Keratinocyte (primary cell): ENCODE measurements at regions not wholly inside any gene's neighbourhood (a gene's known extent, or its start where the extent isn't known, plus 50 kb on each side); places are given as distances from the start of the nearest gene placed in this dataset.

Experiments used
- DNase-seq: peaks from one replicate; pipeline ENCODE4 v3.0.0-alpha.2; 2011; ENCODE audit warnings: low read depth, missing footprints, low spot score
- FAIRE-seq: peaks from 2 replicates; lab custom pipeline; 2011; peaks lifted over from hg19 to GRCh38; lab: Jason Lieb, UNC
- H2AFZ ChIP-seq: 2 replicates; pipeline ENCODE4 v1.6.0; 2012; ENCODE audit warnings: low read length, control low read depth, inconsistent platforms; ENCODE audit not compliant: control insufficient read depth
- H3K27ac ChIP-seq: 2 replicates; pipeline ENCODE4 v1.5.1; 2011; ENCODE audit warnings: low read length; ENCODE audit not compliant: control insufficient read depth, insufficient read depth
- H3K27me3 ChIP-seq: 3 replicates; pipeline ENCODE4 v1.6.0; 2011; ENCODE audit warnings: low read length; ENCODE audit not compliant: control insufficient read depth, insufficient read depth; ENCODE audit errors: extremely low read depth
- H3K36me3 ChIP-seq, 2 experiments: 2 replicates in 1 of 2; 3 replicates in 1 of 2; pipeline ENCODE4 v1.5.1; 2011; ENCODE audit warnings: low read length in 2 of 2, mild to moderate bottlenecking in 1 of 2; ENCODE audit not compliant: control insufficient read depth in 2 of 2, insufficient read depth in 2 of 2; ENCODE audit errors: extremely low read depth in 1 of 2
- H3K4me1 ChIP-seq: 3 replicates; pipeline ENCODE4 v1.5.1; 2011; ENCODE audit warnings: low read length; ENCODE audit not compliant: control insufficient read depth, insufficient read depth; ENCODE audit errors: extremely low read depth
- H3K4me2 ChIP-seq: 3 replicates; pipeline ENCODE4 v1.6.0; 2011; ENCODE audit warnings: low read depth, low read length; ENCODE audit not compliant: control insufficient read depth, insufficient read depth; ENCODE audit errors: extremely low read depth
- H3K4me3 ChIP-seq, 3 experiments: fragments of 200-600 bp in 1 of 3; sonication (generic) in 1 of 3; 2 replicates in 2 of 3; 3 replicates in 1 of 3; pipeline ENCODE4 v1.5.1; 2011 to 2016; ENCODE audit warnings: low read length in 3 of 3, mild to moderate bottlenecking in 3 of 3, control low read depth in 2 of 3, inconsistent platforms in 1 of 3, low read depth in 1 of 3, mixed read lengths in 1 of 3, mixed run types in 1 of 3, moderate library complexity in 1 of 3; ENCODE audit not compliant: control insufficient read depth in 2 of 3, insufficient read depth in 2 of 3; ENCODE audit errors: extremely low read depth in 1 of 3
- H3K79me2 ChIP-seq: 2 replicates; pipeline ENCODE4 v1.6.0; 2012; ENCODE audit warnings: low read length; ENCODE audit not compliant: control insufficient read depth, insufficient read depth
- H3K9ac ChIP-seq: 3 replicates; pipeline ENCODE4 v1.6.0; 2011; ENCODE audit warnings: low read length; ENCODE audit not compliant: control insufficient read depth, insufficient read depth; ENCODE audit errors: extremely low read depth
- H3K9me1 ChIP-seq: 3 replicates; pipeline ENCODE4 v1.6.0; 2011; ENCODE audit warnings: low read length; ENCODE audit not compliant: control insufficient read depth, insufficient read depth; ENCODE audit errors: extremely low read depth
- H3K9me3 ChIP-seq: 2 replicates; pipeline ENCODE4 v1.5.1; 2012; ENCODE audit warnings: low read depth, low read length; ENCODE audit not compliant: control insufficient read depth
- H4K20me1 ChIP-seq: 3 replicates; pipeline ENCODE4 v1.6.0; 2011; ENCODE audit warnings: low read length; ENCODE audit not compliant: control insufficient read depth, insufficient read depth; ENCODE audit errors: extremely low read depth
- CTCF ChIP-seq, 3 experiments: IDR thresholded peaks in 1 of 3; conservative IDR thresholded peaks in 1 of 3; optimal IDR thresholded peaks in 1 of 3; 2 replicates in 2 of 3; 3 replicates in 1 of 3; pipeline versions ENCODE3 to v1.5.1; 2011; ENCODE audit warnings: low read length in 3 of 3, mild to moderate bottlenecking in 3 of 3, moderate library complexity in 2 of 3, control low read depth in 1 of 3, inconsistent platforms in 1 of 3; ENCODE audit not compliant: insufficient read depth in 2 of 3; ENCODE audit errors: extremely low read depth in 1 of 3
- EZH2 ChIP-seq: IDR thresholded peaks from one replicate; pipeline ENCODE4 v1.6.1; 2012; ENCODE audit warnings: inconsistent platforms, mild to moderate bottlenecking, low read length, moderate library complexity
- dilution Hi-C: fragments of 300-500 bp; cut with MboI; formaldehyde crosslinking; loops from one replicate; pipeline ENCODE4 v1.7.0; 2020; ENCODE audit warnings: low sequenced_read_pairs; ENCODE audit not compliant: extremely low pct_ligation_motif_present

- dilution Hi-C loops = no loop called here
- TF ChIP-seq EZH2 = no peak
- no peak for TF ChIP-seq CTCF (optimal IDR thresholded peaks at IDR 0.05 in 1 of 3, IDR thresholded peaks at IDR 0.05 in 1 of 3, conservative IDR thresholded peaks at IDR 0.05 in 1 of 3; ENCODE audit: extremely low read depth in 1 of 3, insufficient read depth in 2 of 3, low read length in 3 of 3)
- no peaks in the 10 kb centered on the region for H3K36me3 ChIP-seq
- no peak overlapping the region for H3K9ac ChIP-seq
- no peak for DNase-seq
- no peaks in the 10 kb centered on the region for H3K79me2 ChIP-seq
- H3K27ac ChIP-seq = no peak overlapping the region
- H3K4me3 ChIP-seq = no peak overlapping the region
- H2AFZ ChIP-seq = no peak overlapping the region
- H3K4me1 ChIP-seq = no peaks in the 10 kb centered on the region
- H3K9me1 ChIP-seq = no peaks in the 10 kb centered on the region
- H4K20me1 ChIP-seq = no peaks in the 10 kb centered on the region
- H3K27me3 ChIP-seq = no peaks in the 10 kb centered on the region
- no peaks in the 10 kb centered on the region for H3K9me3 ChIP-seq
- no peak overlapping the region for H3K4me2 ChIP-seq
- FAIRE-seq = no peak
Observed at GRCh38 chr4:164068392-164068791, 573.9 kb downstream of the TMA16 start.

GRCh38 chr4:164070625-164071024, 576.1 kb downstream of the TMA16 start:
- Histone ChIP-seq H3K79me2 (no peaks in the 10 kb centered on the region), H3K4me3 (no peak overlapping the region), H3K27ac (no peak overlapping the region), H3K36me3 (no peaks in the 10 kb centered on the region), H2AFZ (no peak overlapping the region), H3K9ac (no peak overlapping the region), H3K27me3 (no peaks in the 10 kb centered on the region), H3K4me1 (no peaks in the 10 kb centered on the region), H3K9me1 (no peaks in the 10 kb centered on the region), H4K20me1 (no peaks in the 10 kb centered on the region), H3K4me2 (no peak overlapping the region), H3K9me3 (no peaks in the 10 kb centered on the region)
- dilution Hi-C loops = no loop called here
- no peak for TF ChIP-seq EZH2
- no peak for TF ChIP-seq CTCF (optimal IDR thresholded peaks at IDR 0.05 in 1 of 3, IDR thresholded peaks at IDR 0.05 in 1 of 3, conservative IDR thresholded peaks at IDR 0.05 in 1 of 3; ENCODE audit: extremely low read depth in 1 of 3, insufficient read depth in 2 of 3, low read length in 3 of 3)
- DNase-seq (no peak), FAIRE-seq (no peak)
